Heart left ventricle (tissue), 16 donors: ENCODE measurements at regions not wholly inside any gene's neighbourhood (a gene's known extent, or its start where the extent isn't known, plus 50 kb on each side); places are given as distances from the start of the nearest gene placed in this dataset.
"Not testable (repeated sequence)": the region's sequence is repeated elsewhere in the genome, so short reads cannot be mapped to it uniquely, and the experiment has no call there.

Experiments
- ATAC-seq, 4 donors: fragments of 200-7000 bp; cut with Tn5 transposase; one replicate each; pipeline ENCODE4 v1.9.1; 2020 to 2022; ENCODE audit warnings: moderate library complexity in 4 of 4, mild to moderate bottlenecking in 3 of 4, moderate number of reproducible peaks in 1 of 4
- DNase-seq, 5 donors: peaks; one replicate each; pipeline ENCODE4 v3.0.0-alpha.2; 2020
- H3K27ac ChIP-seq, 12 donors: fragments of 200-600 bp; sonication (generic) in 4 of 12; one replicate each; pipeline versions ENCODE4 v1.5.0 to v1.8.0; 2016 to 2022; ENCODE audit warnings: mild to moderate bottlenecking in 2 of 12
- H3K27me3 ChIP-seq, 9 donors: fragments of 200-600 bp; sonication (generic) in 2 of 9; one replicate each; pipeline versions ENCODE4 v1.5.1 to v1.8.0; 2016 to 2022; ENCODE audit warnings: mild to moderate bottlenecking in 3 of 9
- H3K36me3 ChIP-seq, 9 donors: fragments of 200-600 bp; sonication (generic) in 2 of 9; one replicate each; pipeline versions ENCODE4 v1.5.0 to v1.8.0; 2018 to 2022; ENCODE audit warnings: mild to moderate bottlenecking in 2 of 9
- H3K4me1 ChIP-seq, 12 donors: fragments of 200-600 bp; sonication (generic) in 4 of 12; one replicate each; pipeline versions ENCODE4 v1.5.0 to v1.8.0; 2016 to 2022; ENCODE audit warnings: mild to moderate bottlenecking in 3 of 12
- H3K4me3 ChIP-seq, 12 donors: fragments of 200-600 bp; sonication (generic) in 4 of 12; one replicate each; pipeline versions ENCODE4 v1.5.0 to v1.8.0; 2017 to 2022; ENCODE audit warnings: mild to moderate bottlenecking in 9 of 12, moderate library complexity in 4 of 12
- H3K9me3 ChIP-seq, 12 donors: fragments of 200-600 bp; sonication (generic) in 4 of 12; one replicate each; pipeline versions ENCODE4 v1.5.0 to v1.8.0; 2016 to 2022; ENCODE audit warnings: mild to moderate bottlenecking in 1 of 12
- CTCF ChIP-seq, 12 donors: fragments of 200-600 bp; sonication (generic) in 4 of 12; IDR thresholded peaks; one replicate each; pipeline versions ENCODE4 v1.5.0 to v1.8.0; 2018 to 2022; ENCODE audit warnings: antibody characterized with exemption in 12 of 12, mild to moderate bottlenecking in 5 of 12
- POLR2A ChIP-seq, 2 donors: fragments of 450-650 bp; IDR thresholded peaks; one replicate each; pipeline ENCODE4 v1.6.1; 2017; ENCODE audit warnings: antibody characterized with exemption in 2 of 2, mild to moderate bottlenecking in 2 of 2, moderate library complexity in 2 of 2
- WGBS, 4 donors: extraction: QIAGEN DNeasy Blood & Tissue Kit in 2 of 4; methylation state at CpG; one replicate each; pipeline versions ENCODE4 v1.1.5 to v1.1.7; 2013 to 2018; 5-methylcytosine and 5-hydroxymethylcytosine counted together
- intact Hi-C, 10 donors: fragments of 100-400 bp; cut with DNase I; formaldehyde crosslinking; loops; one replicate each; pipeline versions ENCODE4 v1.11.1 to v1.14.2; 2022
- donor health status: ischemic (EF 13 %, LVEDD 7.1; RV severe dilation, severe dysfunction).
- donor health status: healthy with polysubstance abuse.
- donor health status: DM: no; HTN: yes; CAD: no.
- donor health status: DM: no; HTN: no; CAD: no.
- donor health status: ischemic (EF 25% LVEDD 6.9; RV normal size, moderate dysfunction).
- donor health status: ischemic (EF 25% LVEDD 5.7; RV mildly dilated, moderate dysfunction).
- donor health status: healthy.
- donor health status: DM: yes; HTN: yes; CAD: no.
- donor health status: ischemic (EF 35%, LVEDD 5.7; RV mildly dilated, moderate dysfunction).
- donor health status: nonischemic (EF 11% LVEDD 7.7; RV severe dilation, severe dysfunction).
- donor health status: DM: yes; HTN: yes; CAD: no.
- donor health status: PGD.
- donor health status: ischemic (EF 29% LVEDD 5.4; RV normal size, mild dysfunction).
- donor health status: nonischemic (EF 23%, LVEDD 6.1; RV moderate dilation, normal function).

DNA sequence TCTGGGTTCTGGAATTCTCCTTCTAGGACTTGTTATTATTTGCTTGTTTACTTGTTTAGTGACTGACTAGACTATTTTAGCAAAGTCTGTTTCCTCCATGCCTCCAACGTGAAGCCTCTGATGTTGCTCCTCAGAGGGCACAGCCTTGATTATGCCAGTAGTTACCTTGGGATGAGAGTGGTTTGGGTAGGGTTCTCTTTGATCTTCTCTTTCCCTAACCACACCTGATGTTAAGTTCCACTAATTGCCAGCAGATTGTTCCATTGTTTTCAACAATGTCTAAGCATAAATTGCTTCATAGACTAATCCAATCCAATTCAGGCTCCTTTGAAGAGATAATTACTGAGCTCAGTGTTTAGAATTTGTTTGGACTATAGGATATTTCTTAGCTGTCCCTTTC is 352.7 kb upstream of the DIPK2B start:
- TF ChIP-seq POLR2A (IDR thresholded peaks at IDR 0.05) (no peak), CTCF (IDR thresholded peaks at IDR 0.05) (no peak)
- ATAC-seq: no peak

GRCh38 chrX:45546697-45547096 is 346.0 kb upstream of the DIPK2B start:
- intact Hi-C loops: loop anchor here in 1 of 10 donors (10.0 kb wide), 1 partner anchor 58 kb away; no protein-coding TSS in a partner anchor
- H3K4me3 ChIP-seq, H3K36me3 ChIP-seq, DNase-seq, H3K27me3 ChIP-seq, H3K27ac ChIP-seq, ATAC-seq, H3K4me1 ChIP-seq: not testable (repeated sequence)
- peaks cover 0 to 25% (median 1%) of the 10 kb centered on the region in 12 donors for H3K9me3 ChIP-seq

More for the DNA sequence above, 352.7 kb upstream of the DIPK2B start:
- Histone ChIP-seq H3K27ac (no peak overlapping the region), H3K27me3 (peaks cover 0 to 12% (median 0%) of the 10 kb centered on the region in 9 donors), H3K4me1 (no peaks in the 10 kb centered on the region), H3K36me3 (no peaks in the 10 kb centered on the region), H3K9me3 (no peaks in the 10 kb centered on the region), H3K4me3 (no peak overlapping the region)
- no peak for DNase-seq
- intact Hi-C loops: no loop called here
- 41 to 67% (median 53%) methylated on average over 1 of the region's 1 CpG for WGBS, 4 donors

DNA sequence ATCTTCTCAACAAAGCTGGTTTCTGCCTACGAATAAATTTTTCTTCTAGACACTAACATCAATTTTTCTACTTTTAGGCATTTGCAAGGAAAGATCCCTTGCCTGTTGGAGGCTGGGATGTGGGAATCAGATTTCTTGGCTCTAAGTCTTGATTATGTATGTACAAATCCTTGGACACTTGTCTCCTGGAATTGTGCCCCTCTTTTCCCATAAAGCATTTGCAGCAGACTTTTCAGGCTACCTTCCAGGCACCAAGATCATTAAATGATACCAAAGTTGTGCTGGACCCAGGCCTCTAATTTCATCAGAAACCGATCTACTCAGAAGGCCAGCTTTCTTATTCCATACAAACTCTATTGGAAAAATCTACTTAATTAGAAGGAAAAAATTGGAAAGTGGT is 339.5 kb upstream of the DIPK2B start:
- DNase-seq: no peak
- intact Hi-C loops: loop anchor here in 1 of 10 donors (10.0 kb wide), 1 partner anchor 65 kb away; no protein-coding TSS in a partner anchor

DNA sequence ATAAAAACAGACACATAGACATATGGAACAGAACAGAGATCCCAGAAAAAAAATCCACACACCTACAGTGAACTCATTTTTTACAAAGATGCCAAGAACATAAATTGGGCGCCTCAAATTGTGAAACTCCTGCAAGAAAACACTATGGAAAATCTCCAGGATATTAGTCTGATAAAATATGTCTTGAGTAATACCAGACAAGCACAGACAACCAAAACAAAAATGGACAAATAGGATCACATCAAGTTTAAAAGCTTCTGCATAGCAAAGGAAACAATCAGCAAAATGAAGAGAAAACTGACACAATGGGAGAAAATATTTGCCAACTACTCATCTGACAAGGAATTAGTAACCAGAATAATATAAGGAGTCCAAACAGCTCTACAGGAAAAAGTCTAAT is 337.3 kb upstream of the DIPK2B start:
- 58 to 89% (median 70%) methylated on average over 1 of the region's 1 CpG for WGBS, 4 donors
- H3K4me3 ChIP-seq: no peak overlapping the region
- ATAC-seq: no peak
- peaks cover 0 to 5% (median 0%) of the 10 kb centered on the region in 12 donors for H3K9me3 ChIP-seq
- no peak overlapping the region for H3K27ac ChIP-seq
- no peaks in the 10 kb centered on the region for H3K4me1 ChIP-seq
- H3K36me3 ChIP-seq: no peaks in the 10 kb centered on the region
- TF ChIP-seq POLR2A (IDR thresholded peaks at IDR 0.05) (no peak), CTCF (IDR thresholded peaks at IDR 0.05) (no peak)
- H3K27me3 ChIP-seq: peaks cover 0 to 18% (median 0%) of the 10 kb centered on the region in 9 donors
- no peak for DNase-seq
- intact Hi-C loops: no loop called here

More for the DNA sequence above, 339.5 kb upstream of the DIPK2B start:
- Histone ChIP-seq H3K9me3 (no peaks in the 10 kb centered on the region), H3K4me3 (no peak overlapping the region), H3K4me1 (no peaks in the 10 kb centered on the region), H3K27ac (no peak overlapping the region), H3K36me3 (no peaks in the 10 kb centered on the region), H3K27me3 (peaks cover 0 to 8% (median 0%) of the 10 kb centered on the region in 9 donors)
- TF ChIP-seq POLR2A (IDR thresholded peaks at IDR 0.05) (no peak), CTCF (IDR thresholded peaks at IDR 0.05) (no peak)
- 65 to 88% (median 75%) methylated on average over 2 of the region's 2 CpGs for WGBS, 4 donors
- no peak for ATAC-seq

GRCh38 chrX:45527834-45528233 is 327.2 kb upstream of the DIPK2B start:
- H3K27ac ChIP-seq: no peak overlapping the region

More at GRCh38 chrX:45527834-45528233, 327.2 kb upstream of the DIPK2B start:
- intact Hi-C loops: loop anchor here in 2 of 10 donors (10.0 kb wide), 2 partner anchors 203 to 227 kb away; no protein-coding TSS in a partner anchor
- WGBS, 4 donors: 69 to 94% (median 79%) methylated on average over 4 of the region's 4 CpGs
- peaks cover 0 to 16% (median 0%) of the 10 kb centered on the region in 9 donors for H3K27me3 ChIP-seq
- H3K36me3 ChIP-seq: no peaks in the 10 kb centered on the region
- peaks cover 0 to 5% (median 0%) of the 10 kb centered on the region in 12 donors for H3K4me1 ChIP-seq
- no peak for ATAC-seq
- TF ChIP-seq CTCF (IDR thresholded peaks at IDR 0.05) (no peak), POLR2A (IDR thresholded peaks at IDR 0.05) (no peak)
- H3K4me3 ChIP-seq: no peak overlapping the region
- DNase-seq: no peak
- H3K9me3 ChIP-seq: peaks cover 0 to 4% (median 0%) of the 10 kb centered on the region in 12 donors
